ENCODE measurements at regions not wholly inside any gene's neighbourhood (a gene's known extent, or its start where the extent isn't known, plus 50 kb on each side); places are given as distances from the start of the nearest gene placed in this dataset.

- DNase-seq, result no peak
These were observed 2567.7 kb upstream of the PCDH20 start for GRCh38 chr13:63983366-63983765.

- no peak for DNase-seq
These were observed 2564.3 kb upstream of the PCDH20 start for GRCh38 chr13:63979951-63980350.

- DNase-seq, result no peak
These were observed 2556.7 kb upstream of the PCDH20 start for GRCh38 chr13:63972328-63972727.

GRCh38 chr13:63954683-63955082, 2539.0 kb upstream of the PCDH20 start:
- DNase-seq, result no peak

GRCh38 chr13:63948045-63948444, 2532.4 kb upstream of the PCDH20 start:
- no peak for DNase-seq

- no peak for DNase-seq
These were observed 2529.3 kb upstream of the PCDH20 start for GRCh38 chr13:63944911-63945310.

- no peak for DNase-seq
These were observed 2526.7 kb upstream of the PCDH20 start for GRCh38 chr13:63942372-63942771.

GRCh38 chr13:63938851-63939250, 2523.2 kb upstream of the PCDH20 start:
- DNase-seq, result no peak

- no peak for DNase-seq
These were observed 2494.9 kb upstream of the PCDH20 start for GRCh38 chr13:63910511-63910910.

GRCh38 chr13:63909726-63910375, 2494.2 kb upstream of the PCDH20 start:
- DNase-seq, result no peak

- no peak for DNase-seq
These were observed 2486.5 kb upstream of the PCDH20 start for GRCh38 chr13:63902141-63902540.

GRCh38 chr13:63901630-63902029, 2486.0 kb upstream of the PCDH20 start:
- peak; percentile 2 for DNase-seq

- DNase-seq, result no peak
These were observed 2484.8 kb upstream of the PCDH20 start for GRCh38 chr13:63900406-63900805.

- DNase-seq, result no peak
These were observed 2480.7 kb upstream of the PCDH20 start for GRCh38 chr13:63896321-63896720.

- DNase-seq, result no peak
These were observed 2466.4 kb upstream of the PCDH20 start for GRCh38 chr13:63882052-63882451.

GRCh38 chr13:63880705-63881104, 2465.1 kb upstream of the PCDH20 start:
- DNase-seq, result no peak

GRCh38 chr13:63873936-63874335, 2458.3 kb upstream of the PCDH20 start:
- DNase-seq, result no peak

GRCh38 chr13:63864171-63864902, 2448.7 kb upstream of the PCDH20 start:
- DNase-seq, result no peak

GRCh38 chr13:63855457-63856118, 2439.9 kb upstream of the PCDH20 start:
- no peak for DNase-seq

GRCh38 chr13:63853816-63854215, 2438.2 kb upstream of the PCDH20 start:
- DNase-seq, result no peak

GRCh38 chr13:63851526-63851925, 2435.9 kb upstream of the PCDH20 start:
- DNase-seq, result no peak

GRCh38 chr13:63843766-63844699, 2428.4 kb upstream of the PCDH20 start:
- DNase-seq, result no peak

- no peak for DNase-seq
These were observed 2426.5 kb upstream of the PCDH20 start for GRCh38 chr13:63842102-63842501.

All from NCI-H1694 (cell line).